ENCODE measurements at regions not wholly inside any gene's neighbourhood (a gene's known extent, or its start where the extent isn't known, plus 50 kb on each side); places are given as distances from the start of the nearest gene placed in this dataset.
"Not testable (repeated sequence)": the region's sequence is repeated elsewhere in the genome, so short reads cannot be mapped to it uniquely, and the experiment has no call there.

GRCh38 chr10:60591119-60591518 is 187.2 kb upstream of the CDK1 start:
- no peak overlapping the region for H3K27ac ChIP-seq (ENCODE audit: low read depth, low read length, poor library complexity, severe bottlenecking)
- no peaks in the 10 kb centered on the region for H4K20me1 ChIP-seq (ENCODE audit: insufficient read depth, low read length)
- H3K9me3 ChIP-seq (ENCODE audit: low read length) = no peaks in the 10 kb centered on the region
- no peaks in the 10 kb centered on the region for H3K27me3 ChIP-seq (ENCODE audit: insufficient read depth, low read length)
- no peak overlapping the region for H2AFZ ChIP-seq (ENCODE audit: low read length)
- TF ChIP-seq EZH2 (IDR thresholded peaks at IDR 0.05; ENCODE audit: borderline replicate concordance, low read length) = no peak
- TF ChIP-seq, protein P1, sequence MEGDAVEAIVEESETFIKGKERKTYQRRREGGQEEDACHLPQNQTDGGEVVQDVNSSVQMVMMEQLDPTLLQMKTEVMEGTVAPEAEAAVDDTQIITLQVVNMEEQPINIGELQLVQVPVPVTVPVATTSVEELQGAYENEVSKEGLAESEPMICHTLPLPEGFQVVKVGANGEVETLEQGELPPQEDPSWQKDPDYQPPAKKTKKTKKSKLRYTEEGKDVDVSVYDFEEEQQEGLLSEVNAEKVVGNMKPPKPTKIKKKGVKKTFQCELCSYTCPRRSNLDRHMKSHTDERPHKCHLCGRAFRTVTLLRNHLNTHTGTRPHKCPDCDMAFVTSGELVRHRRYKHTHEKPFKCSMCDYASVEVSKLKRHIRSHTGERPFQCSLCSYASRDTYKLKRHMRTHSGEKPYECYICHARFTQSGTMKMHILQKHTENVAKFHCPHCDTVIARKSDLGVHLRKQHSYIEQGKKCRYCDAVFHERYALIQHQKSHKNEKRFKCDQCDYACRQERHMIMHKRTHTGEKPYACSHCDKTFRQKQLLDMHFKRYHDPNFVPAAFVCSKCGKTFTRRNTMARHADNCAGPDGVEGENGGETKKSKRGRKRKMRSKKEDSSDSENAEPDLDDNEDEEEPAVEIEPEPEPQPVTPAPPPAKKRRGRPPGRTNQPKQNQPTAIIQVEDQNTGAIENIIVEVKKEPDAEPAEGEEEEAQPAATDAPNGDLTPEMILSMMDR (IDR thresholded peaks at IDR 0.05; ENCODE audit: low read length) = no peak
- no peak overlapping the region for H3K9ac ChIP-seq (ENCODE audit: low read length)
- no peak overlapping the region for H3K4me3 ChIP-seq (ENCODE audit: low read depth, low read length, poor library complexity, severe bottlenecking)
- H3K4me2 ChIP-seq (ENCODE audit: low read length) = no peak overlapping the region
- no peaks in the 10 kb centered on the region for H3F3A ChIP-seq (ENCODE audit: insufficient read depth, low read length)
- H3K9me2 ChIP-seq (ENCODE audit: low read depth, low read length) = no peaks in the 10 kb centered on the region
- H3K4me1 ChIP-seq (ENCODE audit: insufficient read depth, low read length, severe bottlenecking) = no peaks in the 10 kb centered on the region
- H3K36me3 ChIP-seq (ENCODE audit: insufficient read depth, low read length) = no peaks in the 10 kb centered on the region
- no peaks in the 10 kb centered on the region for H3K79me2 ChIP-seq (ENCODE audit: insufficient read depth, low read length)

DNA sequence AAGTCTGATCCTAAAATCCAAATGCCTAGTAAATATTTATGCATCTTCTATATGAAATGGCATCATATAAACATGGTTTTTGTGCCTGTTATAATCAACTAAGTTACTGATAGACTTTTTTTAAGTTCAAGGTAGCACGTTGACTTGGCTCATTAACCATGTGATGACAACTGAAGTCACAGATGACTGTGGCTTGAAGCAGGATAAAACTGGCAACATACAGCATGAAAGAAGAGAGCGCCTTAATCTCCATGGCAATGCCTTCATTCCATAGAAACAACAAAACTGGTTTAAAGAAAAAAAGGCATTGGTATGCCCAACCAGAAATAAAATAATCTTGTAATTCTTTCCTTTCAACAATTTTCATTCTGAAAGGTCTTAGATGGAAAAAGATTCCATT is 188.9 kb upstream of the CDK1 start:
- Histone ChIP-seq H3K27me3 (ENCODE audit: insufficient read depth, low read length) (no peaks in the 10 kb centered on the region), H3K9ac (ENCODE audit: low read length) (no peak overlapping the region), H3K79me2 (ENCODE audit: insufficient read depth, low read length) (no peaks in the 10 kb centered on the region), H3K4me2 (ENCODE audit: low read length) (no peak overlapping the region), H3K9me3 (ENCODE audit: low read length) (no peaks in the 10 kb centered on the region), H2AFZ (ENCODE audit: low read length) (no peak overlapping the region), H3F3A (ENCODE audit: insufficient read depth, low read length) (no peaks in the 10 kb centered on the region), H4K20me1 (ENCODE audit: insufficient read depth, low read length) (no peaks in the 10 kb centered on the region), H3K4me3 (ENCODE audit: low read depth, low read length, poor library complexity, severe bottlenecking) (no peak overlapping the region), H3K27ac (ENCODE audit: low read depth, low read length, poor library complexity, severe bottlenecking) (no peak overlapping the region), H3K9me2 (ENCODE audit: low read depth, low read length) (no peaks in the 10 kb centered on the region), H3K36me3 (ENCODE audit: insufficient read depth, low read length) (no peaks in the 10 kb centered on the region), H3K4me1 (ENCODE audit: insufficient read depth, low read length, severe bottlenecking) (no peaks in the 10 kb centered on the region)
- TF ChIP-seq EZH2 (IDR thresholded peaks at IDR 0.05; ENCODE audit: borderline replicate concordance, low read length) = no peak
- TF ChIP-seq, protein P1 (IDR thresholded peaks at IDR 0.05; ENCODE audit: low read length) = no peak

DNA sequence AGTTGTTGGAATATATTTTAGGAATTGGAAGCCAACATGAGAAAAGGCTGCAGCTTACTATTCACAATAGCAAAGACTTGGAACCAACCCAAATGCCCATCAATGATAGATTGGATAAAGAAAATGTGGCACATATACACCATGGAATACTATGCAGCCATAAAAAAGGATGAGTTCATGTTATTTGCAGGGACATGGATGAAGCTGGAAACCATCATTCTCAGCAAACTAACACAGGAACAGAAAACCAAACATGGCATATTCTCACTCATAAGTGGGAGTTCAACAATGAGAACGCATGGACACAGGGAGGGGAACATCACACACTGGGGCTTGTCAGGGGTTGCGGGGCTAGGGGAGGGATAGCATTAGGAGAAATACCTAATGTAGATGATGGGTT is 192.1 kb upstream of the ANK3 start:
- not testable (repeated sequence) for H3K4me2 ChIP-seq (ENCODE audit: low read length); H3K9me3 ChIP-seq (ENCODE audit: low read length); H3K36me3 ChIP-seq (ENCODE audit: insufficient read depth, low read length); H3K79me2 ChIP-seq (ENCODE audit: insufficient read depth, low read length); H2AFZ ChIP-seq (ENCODE audit: low read length); H3K9ac ChIP-seq (ENCODE audit: low read length); H3F3A ChIP-seq (ENCODE audit: insufficient read depth, low read length); H4K20me1 ChIP-seq (ENCODE audit: insufficient read depth, low read length); H3K27me3 ChIP-seq (ENCODE audit: insufficient read depth, low read length); H3K9me2 ChIP-seq (ENCODE audit: low read depth, low read length); H3K4me3 ChIP-seq (ENCODE audit: low read depth, low read length, poor library complexity, severe bottlenecking); H3K27ac ChIP-seq (ENCODE audit: low read depth, low read length, poor library complexity, severe bottlenecking); H3K4me1 ChIP-seq (ENCODE audit: insufficient read depth, low read length, severe bottlenecking)

DNA sequence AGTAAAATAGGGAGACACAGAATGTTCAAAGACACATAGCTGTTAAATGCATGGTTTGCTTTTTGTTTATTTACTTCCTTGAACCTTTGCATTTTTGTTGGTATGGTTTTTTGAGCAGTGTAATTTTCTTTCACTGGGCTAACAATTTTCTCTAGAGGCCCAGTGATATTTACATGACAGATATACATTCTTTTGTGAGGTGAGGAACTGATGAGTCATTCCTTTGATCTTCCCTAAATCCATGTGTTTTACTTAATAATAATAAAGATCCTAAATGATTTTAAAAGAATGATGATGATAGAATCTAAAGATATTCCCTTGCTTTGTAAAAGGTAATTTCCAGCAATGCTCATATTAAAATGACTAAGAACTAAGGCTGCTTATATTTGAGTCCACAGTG is 188.5 kb upstream of the ANK3 start:
- no peaks in the 10 kb centered on the region for H3K27me3 ChIP-seq (ENCODE audit: insufficient read depth, low read length)
- no peaks in the 10 kb centered on the region for H3F3A ChIP-seq (ENCODE audit: insufficient read depth, low read length)
- no peak overlapping the region for H3K4me2 ChIP-seq (ENCODE audit: low read length)
- no peak for TF ChIP-seq EZH2 (IDR thresholded peaks at IDR 0.05; ENCODE audit: borderline replicate concordance, low read length)
- TF ChIP-seq, protein P1 (IDR thresholded peaks at IDR 0.05; ENCODE audit: low read length) = no peak
- no peaks in the 10 kb centered on the region for H3K36me3 ChIP-seq (ENCODE audit: insufficient read depth, low read length)
- H3K27ac ChIP-seq (ENCODE audit: low read depth, low read length, poor library complexity, severe bottlenecking) = no peak overlapping the region
- no peaks in the 10 kb centered on the region for H3K9me2 ChIP-seq (ENCODE audit: low read depth, low read length)
- H3K9me3 ChIP-seq (ENCODE audit: low read length) = no peaks in the 10 kb centered on the region
- H3K4me3 ChIP-seq (ENCODE audit: low read depth, low read length, poor library complexity, severe bottlenecking) = no peak overlapping the region
- no peaks in the 10 kb centered on the region for H3K4me1 ChIP-seq (ENCODE audit: insufficient read depth, low read length, severe bottlenecking)
- H4K20me1 ChIP-seq (ENCODE audit: insufficient read depth, low read length) = no peaks in the 10 kb centered on the region
- no peak overlapping the region for H2AFZ ChIP-seq (ENCODE audit: low read length)
- no peaks in the 10 kb centered on the region for H3K79me2 ChIP-seq (ENCODE audit: insufficient read depth, low read length)
- no peak overlapping the region for H3K9ac ChIP-seq (ENCODE audit: low read length)
